HG03521 (cell line): ENCODE measurements at regions not wholly inside any gene's neighbourhood (a gene's known extent, or its start where the extent isn't known, plus 50 kb on each side); places are given as distances from the start of the nearest gene placed in this dataset.
A peak's percentile ranks its signal among the peaks of the same experiment; 100 is the strongest.
"Not testable (repeated sequence)": the region's sequence is repeated elsewhere in the genome, so short reads cannot be mapped to it uniquely, and the experiment has no call there.

Experiments used
- ATAC-seq: cut with Tn5 transposase; IDR thresholded peaks from one replicate; pipeline ENCODE4 v1.9.1; 2021; ENCODE audit warnings: mild to moderate bottlenecking, moderate library complexity; ENCODE audit not compliant: unreplicated experiment

DNA sequence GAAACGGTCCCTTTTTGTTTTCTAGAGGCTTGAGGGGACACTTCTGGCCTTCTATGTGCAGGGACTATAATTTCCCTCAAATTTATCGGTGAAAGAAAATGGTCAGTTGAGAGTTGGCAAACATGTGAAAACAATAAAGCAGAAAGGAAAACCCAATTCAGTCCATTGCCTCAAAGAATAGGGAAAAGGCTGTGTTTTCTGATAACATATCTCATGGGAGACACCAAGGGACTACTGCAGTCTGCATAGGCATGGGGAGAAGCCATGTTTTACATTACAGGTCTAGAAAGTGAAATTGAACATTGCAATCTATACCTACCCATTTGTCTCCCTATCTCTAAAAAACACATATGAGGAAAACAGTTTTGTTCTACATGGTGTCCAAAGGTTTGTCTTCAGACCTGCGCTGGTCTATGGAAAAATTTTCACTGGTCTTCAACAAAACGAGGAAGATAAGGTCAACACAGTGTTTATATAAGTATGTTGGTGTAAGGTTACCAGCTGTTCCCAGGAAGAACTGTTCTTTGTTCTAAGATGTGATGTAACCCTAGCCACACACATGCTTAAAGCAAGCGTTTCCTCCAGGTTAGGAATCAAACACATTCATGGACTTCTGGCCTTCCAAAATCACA is 179.7 kb downstream of the MREG start:
- no peak for ATAC-seq

GRCh38 chr2:215832791-215833190 is 180.6 kb downstream of the MREG start:
- ATAC-seq: no peak

GRCh38 chr2:215831296-215831913 is 181.9 kb downstream of the MREG start:
- no peak for ATAC-seq

- ATAC-seq: no peak
These were observed 183.0 kb downstream of the MREG start for GRCh38 chr2:215830304-215830703.

- ATAC-seq: no peak
These were observed 184.1 kb downstream of the MREG start for GRCh38 chr2:215829261-215829660.

DNA sequence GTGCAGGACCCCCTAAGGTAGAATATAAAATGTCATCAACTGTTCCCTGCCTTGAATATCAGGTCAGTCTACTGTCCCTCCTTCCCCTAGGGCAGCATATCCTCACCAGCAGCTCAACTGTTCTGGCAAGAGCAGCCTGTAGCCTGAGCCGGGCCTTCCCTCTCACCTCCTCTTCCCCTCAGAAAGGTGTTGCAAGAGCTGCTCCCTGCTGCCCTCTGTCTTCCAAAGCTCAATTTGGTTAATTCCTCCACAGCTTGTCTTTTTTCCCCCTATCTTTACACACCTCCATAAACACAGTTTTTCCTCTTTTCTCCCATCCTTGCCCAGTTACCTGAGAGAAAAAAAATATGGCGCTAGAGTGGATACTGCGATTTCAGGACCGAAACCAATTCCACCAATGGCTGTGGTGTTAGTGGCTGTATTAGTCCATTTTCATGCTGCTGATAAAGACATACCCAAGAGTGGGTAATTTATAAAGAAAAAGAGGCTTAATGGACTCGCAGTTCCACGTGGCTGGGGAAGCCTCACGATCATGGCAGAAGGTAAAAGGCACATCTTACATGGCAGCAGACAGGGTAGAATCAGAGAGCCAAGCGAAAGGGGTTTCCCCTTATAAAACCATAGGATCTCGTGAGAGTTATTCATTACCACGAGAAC is 184.7 kb downstream of the MREG start:
- ATAC-seq: peak; percentile 83

DNA sequence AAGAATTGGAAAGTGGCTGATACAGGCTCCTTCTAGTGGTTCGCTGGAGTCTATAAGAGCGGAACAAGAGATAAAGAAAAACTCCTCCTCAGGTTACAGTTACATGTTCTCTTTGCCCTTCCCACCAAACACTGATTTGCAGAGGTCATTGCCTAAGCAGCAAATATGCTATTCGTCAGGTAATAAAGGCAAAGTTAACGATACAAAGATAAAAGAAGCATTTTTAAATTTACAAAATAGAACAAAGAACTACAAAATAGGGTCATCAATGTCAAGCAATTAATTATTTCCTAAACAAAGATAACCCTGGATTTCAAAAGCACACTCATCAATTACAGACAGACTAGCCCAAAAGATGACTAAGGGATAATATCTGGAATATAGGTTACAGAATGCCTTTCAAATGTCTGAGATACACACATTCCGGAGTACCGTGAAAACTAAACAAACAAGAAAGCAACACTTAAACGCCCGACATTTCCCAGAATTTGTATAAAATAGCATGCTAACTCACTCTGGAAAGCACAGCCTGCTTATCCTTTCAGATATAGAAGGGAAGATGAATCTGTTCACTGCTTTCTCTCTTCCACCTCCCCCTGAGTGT is 186.4 kb downstream of the MREG start:
- ATAC-seq: no peak

DNA sequence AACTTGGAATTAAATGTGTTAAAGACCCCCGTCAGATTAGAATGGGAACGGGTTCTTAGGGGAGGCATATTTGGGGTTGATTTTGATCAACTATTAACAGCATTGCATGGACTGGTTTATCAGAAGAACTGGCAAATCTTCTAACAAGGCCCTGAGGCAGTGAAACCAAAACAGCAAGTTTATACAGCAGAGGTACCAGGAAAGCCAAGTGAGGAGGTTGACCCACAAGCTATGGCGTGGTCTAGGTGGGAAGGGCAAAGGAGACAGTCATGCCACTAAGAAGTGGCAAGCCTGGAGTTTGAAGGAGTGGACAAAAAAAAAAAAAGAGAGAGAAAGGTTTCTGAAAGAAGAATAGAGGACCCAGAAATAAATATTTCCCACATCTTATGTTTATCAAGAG is 187.0 kb downstream of the MREG start:
- no peak for ATAC-seq

- ATAC-seq: no peak
These were observed 187.6 kb downstream of the MREG start for GRCh38 chr2:215825707-215826106.

GRCh38 chr2:215821298-215821697 is 192.1 kb downstream of the MREG start:
- not testable (repeated sequence) for ATAC-seq

DNA sequence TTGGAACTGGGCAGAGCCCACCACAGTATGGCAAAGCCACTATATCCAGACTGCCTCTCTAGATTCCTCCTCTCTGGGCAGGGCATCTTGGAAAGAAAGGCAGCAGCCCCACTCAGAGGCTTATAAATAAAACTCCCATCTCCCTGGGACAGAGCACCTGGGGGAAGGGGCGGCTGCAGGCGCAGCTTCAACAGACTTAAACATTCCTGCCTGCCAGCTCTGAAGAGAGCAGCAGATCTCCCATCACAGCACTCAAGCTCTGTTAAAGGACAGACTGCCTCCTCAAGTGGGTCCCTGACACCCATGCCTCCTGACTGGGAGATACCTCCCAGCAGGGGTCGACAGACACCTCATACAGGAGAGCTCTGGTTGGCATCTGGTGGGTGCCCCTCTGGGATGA is 193.6 kb downstream of the MREG start:
- not testable (repeated sequence) for ATAC-seq

DNA sequence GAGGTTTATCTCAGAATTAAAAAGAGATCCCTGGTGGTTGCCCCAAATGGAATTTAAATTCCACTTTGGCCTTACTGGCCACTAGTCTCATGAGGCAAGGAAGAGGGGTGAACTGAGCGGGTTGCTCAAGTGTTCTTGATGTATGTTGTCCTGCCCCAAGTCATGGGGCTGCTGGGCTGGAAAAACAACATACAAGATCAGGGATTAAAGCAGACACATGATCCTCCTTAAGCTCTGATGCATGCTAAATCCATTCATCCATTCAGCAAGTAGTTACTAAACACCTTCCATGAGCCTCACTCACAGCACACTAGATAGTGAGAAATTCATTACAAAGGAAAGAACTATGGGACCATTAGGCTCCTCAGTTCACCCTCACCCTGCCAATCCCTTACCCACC is 196.3 kb downstream of the MREG start:
- no peak for ATAC-seq

- ATAC-seq: no peak
These were observed 196.9 kb downstream of the MREG start for GRCh38 chr2:215816424-215816823.

- ATAC-seq: no peak
These were observed 197.4 kb downstream of the MREG start for GRCh38 chr2:215815960-215816359.

- no peak for ATAC-seq
These were observed 200.4 kb downstream of the MREG start for GRCh38 chr2:215812966-215813365.

DNA sequence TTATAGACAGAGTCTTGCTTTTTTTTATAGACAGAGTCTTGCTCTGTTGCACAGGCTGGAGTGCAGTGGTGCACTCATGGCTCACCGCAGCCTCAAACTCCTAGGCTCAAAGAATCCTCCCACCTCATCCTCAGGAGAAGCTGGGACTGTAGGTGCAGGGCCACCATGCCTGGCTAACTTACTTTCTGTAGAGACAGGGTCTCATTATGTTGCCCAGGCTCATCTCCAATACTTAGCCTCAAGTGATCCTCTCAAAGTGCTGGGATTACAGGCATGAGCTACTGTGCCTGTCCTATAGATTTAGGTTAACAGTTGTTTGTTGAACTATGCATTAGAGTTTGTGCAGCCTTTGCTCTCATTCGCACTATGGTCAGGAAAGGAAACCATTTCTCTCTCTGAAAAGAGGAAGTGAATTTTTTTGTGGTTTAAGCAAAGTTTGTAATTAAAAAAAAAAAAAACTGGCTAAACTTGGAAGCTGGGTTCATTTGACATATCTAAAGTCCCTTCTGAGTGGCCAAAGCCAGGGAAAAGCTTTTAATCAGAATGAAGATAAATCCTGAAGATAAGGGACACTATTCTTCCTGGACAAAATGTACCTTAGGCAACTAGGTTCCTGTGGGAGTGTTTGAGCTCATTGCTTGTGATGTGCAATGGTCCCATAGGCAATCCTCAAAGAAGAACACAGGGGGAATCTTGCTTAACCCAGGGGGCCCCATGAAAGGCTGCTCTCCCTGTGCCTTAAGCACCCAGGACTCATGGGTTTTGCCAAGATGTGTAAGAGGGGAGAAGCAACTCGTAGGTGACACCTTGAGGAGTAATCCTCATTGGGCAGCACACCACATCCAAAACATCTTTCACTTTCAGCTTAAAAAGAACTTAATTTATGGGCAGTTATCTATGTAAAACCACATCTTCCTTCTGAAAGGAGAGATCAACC is 201.7 kb downstream of the MREG start:
- peak; percentile 96 for ATAC-seq

DNA sequence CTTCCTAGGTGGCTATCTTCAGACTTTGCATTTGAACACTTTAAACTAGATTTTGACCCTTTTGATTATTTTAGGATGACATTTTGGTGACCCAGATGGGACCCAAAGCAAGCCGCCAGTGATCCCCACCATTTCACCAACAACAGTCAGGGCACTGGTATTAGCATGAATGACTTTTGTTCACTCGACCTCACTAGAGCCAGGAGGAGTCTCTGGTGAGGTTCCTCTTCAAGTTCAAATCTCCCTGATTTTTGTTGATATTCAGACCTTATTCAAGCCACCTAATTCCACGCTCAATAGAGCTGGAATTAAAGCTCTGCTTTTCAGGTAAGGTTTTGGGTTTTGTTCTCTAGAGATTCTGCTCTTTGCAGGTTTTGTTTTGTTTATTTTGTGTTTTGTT is 202.3 kb downstream of the MREG start:
- peak; percentile 9 for ATAC-seq

DNA sequence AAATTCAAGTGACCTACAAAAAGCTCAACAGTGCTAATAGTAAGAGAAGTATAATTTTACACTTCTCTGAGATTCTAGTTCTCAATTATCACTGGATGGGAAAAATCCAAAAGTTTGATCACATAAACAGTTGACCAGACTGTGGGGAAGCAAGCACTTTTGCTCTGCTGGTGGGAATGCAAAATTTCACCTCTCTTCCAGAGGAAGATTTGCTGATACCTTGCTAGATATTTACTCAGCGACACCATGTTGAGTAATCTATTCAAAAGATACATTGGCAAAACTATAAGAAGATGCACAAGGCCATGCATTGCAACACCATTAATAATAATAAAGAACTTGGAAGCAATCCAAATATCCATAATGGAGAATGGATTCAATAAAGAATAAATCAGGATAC is 204.4 kb downstream of the MREG start:
- ATAC-seq: no peak

DNA sequence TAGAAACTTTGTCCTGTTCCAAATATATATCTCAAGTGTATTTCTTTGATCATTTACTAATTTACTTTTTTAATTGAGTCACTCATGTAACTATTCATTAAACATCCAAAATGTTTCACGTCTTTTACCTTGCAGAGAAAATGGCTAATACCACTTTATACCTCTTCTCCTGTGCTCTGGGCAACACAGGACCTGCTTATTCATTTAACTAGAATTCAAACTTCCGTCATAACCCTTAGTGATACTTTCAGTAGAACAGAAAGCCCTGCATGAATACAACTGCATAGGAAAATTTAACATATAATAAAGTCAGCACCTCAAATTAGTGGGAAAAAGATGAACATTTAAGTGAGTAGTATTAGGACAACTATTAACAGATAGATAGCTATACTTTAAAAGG is 205.2 kb downstream of the MREG start:
- no peak for ATAC-seq

GRCh38 chr2:215805493-215805892 is 207.9 kb downstream of the MREG start:
- ATAC-seq: no peak

DNA sequence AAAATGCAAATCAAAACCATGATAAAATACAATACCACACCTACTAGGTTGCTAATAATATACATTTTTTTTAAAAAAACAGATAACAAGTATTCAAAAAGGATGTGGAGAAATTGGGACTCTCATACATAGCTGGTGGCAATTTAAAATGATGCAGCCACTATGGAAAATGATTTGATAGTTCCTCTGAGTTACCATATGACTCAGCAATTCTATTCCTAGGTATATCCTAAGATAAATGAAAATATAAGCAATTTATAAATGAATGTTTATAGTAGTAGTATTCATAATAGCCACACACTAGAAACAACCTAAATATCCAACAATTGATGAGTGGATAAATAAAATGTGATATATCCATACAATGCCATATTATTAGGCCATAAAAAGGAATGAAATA is 210.2 kb downstream of the MREG start:
- ATAC-seq: no peak
